K562 (cell line): ENCODE measurements at regions not wholly inside any gene's neighbourhood (a gene's known extent, or its start where the extent isn't known, plus 50 kb on each side); places are given as distances from the start of the nearest gene placed in this dataset.

Source experiments
- CCNT2 ChIP-seq: IDR thresholded peaks from 2 replicates; pipeline ENCODE4 v1.6.1; 2011; ENCODE audit warnings: borderline replicate concordance, low read depth, mild to moderate bottlenecking, moderate library complexity, mixed read lengths, low read length; ENCODE audit not compliant: insufficient read length; ENCODE audit errors: extremely low read depth
- FOSL1 ChIP-seq: fragments of 200-800 bp; sonication (Bioruptor generic); conservative IDR thresholded peaks from 2 replicates; pipeline ENCODE4 v1.6.1; 2016; ENCODE audit warnings: missing genetic modification characterization, missing compliant biosample characterization
- PCBP1 ChIP-seq: fragments of 200-400 bp; formaldehyde crosslinking; IDR thresholded peaks from 2 replicates; pipeline ENCODE4 v1.6.1; 2018; ENCODE audit warnings: mild to moderate bottlenecking, low read depth, low read length; ENCODE audit not compliant: poor library complexity, severe bottlenecking
- POLR2H ChIP-seq: IDR thresholded peaks from 2 replicates; pipeline ENCODE4 v1.6.1; 2016; ENCODE audit warnings: missing genetic modification characterization, low read depth, mild to moderate bottlenecking, control low read depth, missing compliant biosample characterization, moderate library complexity
- ZBTB8A ChIP-seq: fragments of 450-650 bp; IDR thresholded peaks from 2 replicates; pipeline ENCODE4 v1.6.1; 2018; ENCODE audit warnings: mild to moderate bottlenecking, moderate library complexity; ENCODE audit not compliant: partially characterized antibody
- ZNF324 ChIP-seq: fragments of 250-450 bp; sonication (Bioruptor Pico); IDR thresholded peaks from 2 replicates; pipeline ENCODE4 v1.4.0; 2020; ENCODE audit warnings: mild to moderate bottlenecking
- TF ChIP-seq, protein P1 (sequence below): fragments of 450-650 bp; IDR thresholded peaks from 2 replicates; pipeline ENCODE4 v1.6.1; 2016; ENCODE audit warnings: mild to moderate bottlenecking, moderate library complexity
- TF ChIP-seq, protein P2 (sequence below): fragments of 250-450 bp; sonication (Bioruptor Pico); IDR thresholded peaks from 2 replicates; pipeline ENCODE4 v1.4.0; 2020; ENCODE audit warnings: mild to moderate bottlenecking
- TF ChIP-seq, protein P3 (sequence below): fragments of 250-450 bp; sonication (Bioruptor Pico); IDR thresholded peaks from 2 replicates; pipeline ENCODE4 v1.5.0; 2020; ENCODE audit warnings: mild to moderate bottlenecking
- TF ChIP-seq, protein P4 (sequence below), 2 experiments: IDR thresholded peaks in 1 of 2; conservative IDR thresholded peaks in 1 of 2; 2 replicates each; pipeline ENCODE4 v1.6.1; 2016; ENCODE audit warnings: low read depth in 2 of 2, mild to moderate bottlenecking in 1 of 2, missing compliant biosample characterization in 1 of 2, missing genetic modification characterization in 1 of 2, moderate library complexity in 1 of 2

DNA sequence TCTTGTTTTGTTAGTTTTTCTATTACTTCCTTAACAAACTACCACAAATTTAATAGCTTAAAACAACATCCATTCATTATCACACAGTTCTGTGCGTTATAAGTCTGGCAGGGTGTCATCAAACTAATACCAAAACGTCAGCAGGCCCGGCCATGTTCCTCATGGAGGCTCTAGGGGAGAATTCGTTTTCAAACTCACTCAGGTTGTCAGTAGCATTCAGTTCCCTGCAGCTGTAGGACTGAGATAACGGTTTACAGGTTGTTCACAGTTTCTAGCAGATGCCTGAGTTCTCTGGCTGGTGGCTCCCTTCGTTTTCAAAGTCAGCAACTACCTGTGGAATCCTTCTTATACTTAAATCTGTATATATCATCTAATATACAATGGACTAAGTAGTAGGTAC lies 72.5 kb upstream of the PRSS16 start (continued):
- TF ChIP-seq, protein P1, sequence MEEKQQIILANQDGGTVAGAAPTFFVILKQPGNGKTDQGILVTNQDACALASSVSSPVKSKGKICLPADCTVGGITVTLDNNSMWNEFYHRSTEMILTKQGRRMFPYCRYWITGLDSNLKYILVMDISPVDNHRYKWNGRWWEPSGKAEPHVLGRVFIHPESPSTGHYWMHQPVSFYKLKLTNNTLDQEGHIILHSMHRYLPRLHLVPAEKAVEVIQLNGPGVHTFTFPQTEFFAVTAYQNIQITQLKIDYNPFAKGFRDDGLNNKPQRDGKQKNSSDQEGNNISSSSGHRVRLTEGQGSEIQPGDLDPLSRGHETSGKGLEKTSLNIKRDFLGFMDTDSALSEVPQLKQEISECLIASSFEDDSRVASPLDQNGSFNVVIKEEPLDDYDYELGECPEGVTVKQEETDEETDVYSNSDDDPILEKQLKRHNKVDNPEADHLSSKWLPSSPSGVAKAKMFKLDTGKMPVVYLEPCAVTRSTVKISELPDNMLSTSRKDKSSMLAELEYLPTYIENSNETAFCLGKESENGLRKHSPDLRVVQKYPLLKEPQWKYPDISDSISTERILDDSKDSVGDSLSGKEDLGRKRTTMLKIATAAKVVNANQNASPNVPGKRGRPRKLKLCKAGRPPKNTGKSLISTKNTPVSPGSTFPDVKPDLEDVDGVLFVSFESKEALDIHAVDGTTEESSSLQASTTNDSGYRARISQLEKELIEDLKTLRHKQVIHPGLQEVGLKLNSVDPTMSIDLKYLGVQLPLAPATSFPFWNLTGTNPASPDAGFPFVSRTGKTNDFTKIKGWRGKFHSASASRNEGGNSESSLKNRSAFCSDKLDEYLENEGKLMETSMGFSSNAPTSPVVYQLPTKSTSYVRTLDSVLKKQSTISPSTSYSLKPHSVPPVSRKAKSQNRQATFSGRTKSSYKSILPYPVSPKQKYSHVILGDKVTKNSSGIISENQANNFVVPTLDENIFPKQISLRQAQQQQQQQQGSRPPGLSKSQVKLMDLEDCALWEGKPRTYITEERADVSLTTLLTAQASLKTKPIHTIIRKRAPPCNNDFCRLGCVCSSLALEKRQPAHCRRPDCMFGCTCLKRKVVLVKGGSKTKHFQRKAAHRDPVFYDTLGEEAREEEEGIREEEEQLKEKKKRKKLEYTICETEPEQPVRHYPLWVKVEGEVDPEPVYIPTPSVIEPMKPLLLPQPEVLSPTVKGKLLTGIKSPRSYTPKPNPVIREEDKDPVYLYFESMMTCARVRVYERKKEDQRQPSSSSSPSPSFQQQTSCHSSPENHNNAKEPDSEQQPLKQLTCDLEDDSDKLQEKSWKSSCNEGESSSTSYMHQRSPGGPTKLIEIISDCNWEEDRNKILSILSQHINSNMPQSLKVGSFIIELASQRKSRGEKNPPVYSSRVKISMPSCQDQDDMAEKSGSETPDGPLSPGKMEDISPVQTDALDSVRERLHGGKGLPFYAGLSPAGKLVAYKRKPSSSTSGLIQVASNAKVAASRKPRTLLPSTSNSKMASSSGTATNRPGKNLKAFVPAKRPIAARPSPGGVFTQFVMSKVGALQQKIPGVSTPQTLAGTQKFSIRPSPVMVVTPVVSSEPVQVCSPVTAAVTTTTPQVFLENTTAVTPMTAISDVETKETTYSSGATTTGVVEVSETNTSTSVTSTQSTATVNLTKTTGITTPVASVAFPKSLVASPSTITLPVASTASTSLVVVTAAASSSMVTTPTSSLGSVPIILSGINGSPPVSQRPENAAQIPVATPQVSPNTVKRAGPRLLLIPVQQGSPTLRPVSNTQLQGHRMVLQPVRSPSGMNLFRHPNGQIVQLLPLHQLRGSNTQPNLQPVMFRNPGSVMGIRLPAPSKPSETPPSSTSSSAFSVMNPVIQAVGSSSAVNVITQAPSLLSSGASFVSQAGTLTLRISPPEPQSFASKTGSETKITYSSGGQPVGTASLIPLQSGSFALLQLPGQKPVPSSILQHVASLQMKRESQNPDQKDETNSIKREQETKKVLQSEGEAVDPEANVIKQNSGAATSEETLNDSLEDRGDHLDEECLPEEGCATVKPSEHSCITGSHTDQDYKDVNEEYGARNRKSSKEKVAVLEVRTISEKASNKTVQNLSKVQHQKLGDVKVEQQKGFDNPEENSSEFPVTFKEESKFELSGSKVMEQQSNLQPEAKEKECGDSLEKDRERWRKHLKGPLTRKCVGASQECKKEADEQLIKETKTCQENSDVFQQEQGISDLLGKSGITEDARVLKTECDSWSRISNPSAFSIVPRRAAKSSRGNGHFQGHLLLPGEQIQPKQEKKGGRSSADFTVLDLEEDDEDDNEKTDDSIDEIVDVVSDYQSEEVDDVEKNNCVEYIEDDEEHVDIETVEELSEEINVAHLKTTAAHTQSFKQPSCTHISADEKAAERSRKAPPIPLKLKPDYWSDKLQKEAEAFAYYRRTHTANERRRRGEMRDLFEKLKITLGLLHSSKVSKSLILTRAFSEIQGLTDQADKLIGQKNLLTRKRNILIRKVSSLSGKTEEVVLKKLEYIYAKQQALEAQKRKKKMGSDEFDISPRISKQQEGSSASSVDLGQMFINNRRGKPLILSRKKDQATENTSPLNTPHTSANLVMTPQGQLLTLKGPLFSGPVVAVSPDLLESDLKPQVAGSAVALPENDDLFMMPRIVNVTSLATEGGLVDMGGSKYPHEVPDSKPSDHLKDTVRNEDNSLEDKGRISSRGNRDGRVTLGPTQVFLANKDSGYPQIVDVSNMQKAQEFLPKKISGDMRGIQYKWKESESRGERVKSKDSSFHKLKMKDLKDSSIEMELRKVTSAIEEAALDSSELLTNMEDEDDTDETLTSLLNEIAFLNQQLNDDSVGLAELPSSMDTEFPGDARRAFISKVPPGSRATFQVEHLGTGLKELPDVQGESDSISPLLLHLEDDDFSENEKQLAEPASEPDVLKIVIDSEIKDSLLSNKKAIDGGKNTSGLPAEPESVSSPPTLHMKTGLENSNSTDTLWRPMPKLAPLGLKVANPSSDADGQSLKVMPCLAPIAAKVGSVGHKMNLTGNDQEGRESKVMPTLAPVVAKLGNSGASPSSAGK: 0 out of 2 replicates have a peak, but pooled peaks have one; percentile 28
- TF ChIP-seq, protein P2, sequence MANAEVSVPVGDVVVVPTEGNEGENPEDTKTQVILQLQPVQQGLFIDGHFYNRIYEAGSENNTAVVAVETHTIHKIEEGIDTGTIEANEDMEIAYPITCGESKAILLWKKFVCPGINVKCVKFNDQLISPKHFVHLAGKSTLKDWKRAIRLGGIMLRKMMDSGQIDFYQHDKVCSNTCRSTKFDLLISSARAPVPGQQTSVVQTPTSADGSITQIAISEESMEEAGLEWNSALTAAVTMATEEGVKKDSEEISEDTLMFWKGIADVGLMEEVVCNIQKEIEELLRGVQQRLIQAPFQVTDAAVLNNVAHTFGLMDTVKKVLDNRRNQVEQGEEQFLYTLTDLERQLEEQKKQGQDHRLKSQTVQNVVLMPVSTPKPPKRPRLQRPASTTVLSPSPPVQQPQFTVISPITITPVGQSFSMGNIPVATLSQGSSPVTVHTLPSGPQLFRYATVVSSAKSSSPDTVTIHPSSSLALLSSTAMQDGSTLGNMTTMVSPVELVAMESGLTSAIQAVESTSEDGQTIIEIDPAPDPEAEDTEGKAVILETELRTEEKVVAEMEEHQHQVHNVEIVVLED (CRISPR knock-in tag): no peak
- TF ChIP-seq ZBTB8A (no peak), PCBP1 (no peak), ZNF324 (CRISPR knock-in tag) (no peak), FOSL1 (tag) (no peak), POLR2H (no peak), CCNT2 (peak; percentile 26)
- TF ChIP-seq, protein P3, sequence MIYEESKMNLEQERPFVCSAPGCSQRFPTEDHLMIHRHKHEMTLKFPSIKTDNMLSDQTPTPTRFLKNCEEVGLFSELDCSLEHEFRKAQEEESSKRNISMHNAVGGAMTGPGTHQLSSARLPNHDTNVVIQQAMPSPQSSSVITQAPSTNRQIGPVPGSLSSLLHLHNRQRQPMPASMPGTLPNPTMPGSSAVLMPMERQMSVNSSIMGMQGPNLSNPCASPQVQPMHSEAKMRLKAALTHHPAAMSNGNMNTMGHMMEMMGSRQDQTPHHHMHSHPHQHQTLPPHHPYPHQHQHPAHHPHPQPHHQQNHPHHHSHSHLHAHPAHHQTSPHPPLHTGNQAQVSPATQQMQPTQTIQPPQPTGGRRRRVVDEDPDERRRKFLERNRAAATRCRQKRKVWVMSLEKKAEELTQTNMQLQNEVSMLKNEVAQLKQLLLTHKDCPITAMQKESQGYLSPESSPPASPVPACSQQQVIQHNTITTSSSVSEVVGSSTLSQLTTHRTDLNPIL (CRISPR knock-in tag): no peak
- TF ChIP-seq, protein P4, sequence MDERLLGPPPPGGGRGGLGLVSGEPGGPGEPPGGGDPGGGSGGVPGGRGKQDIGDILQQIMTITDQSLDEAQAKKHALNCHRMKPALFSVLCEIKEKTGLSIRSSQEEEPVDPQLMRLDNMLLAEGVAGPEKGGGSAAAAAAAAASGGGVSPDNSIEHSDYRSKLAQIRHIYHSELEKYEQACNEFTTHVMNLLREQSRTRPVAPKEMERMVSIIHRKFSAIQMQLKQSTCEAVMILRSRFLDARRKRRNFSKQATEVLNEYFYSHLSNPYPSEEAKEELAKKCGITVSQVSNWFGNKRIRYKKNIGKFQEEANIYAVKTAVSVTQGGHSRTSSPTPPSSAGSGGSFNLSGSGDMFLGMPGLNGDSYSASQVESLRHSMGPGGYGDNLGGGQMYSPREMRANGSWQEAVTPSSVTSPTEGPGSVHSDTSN (CRISPR knock-in tag; IDR thresholded peaks at IDR 0.05; ENCODE audit: low read depth): no peak
- TF ChIP-seq, protein P4 (tag; conservative IDR thresholded peaks at IDR 0.05; ENCODE audit: low read depth): peak; percentile 43
